Lower leg skin (tissue), 3 donors: ENCODE measurements at regions not wholly inside any gene's neighbourhood (a gene's known extent, or its start where the extent isn't known, plus 50 kb on each side); places are given as distances from the start of the nearest gene placed in this dataset.

Source experiments
- CTCF ChIP-seq, 3 donors: fragments of 450-650 bp; IDR thresholded peaks; one replicate each; pipeline ENCODE4 v1.5.1; 2016; ENCODE audit warnings: antibody characterized with exemption in 3 of 3, mild to moderate bottlenecking in 3 of 3, moderate library complexity in 2 of 3
- POLR2A ChIP-seq, 2 donors: fragments of 450-650 bp; IDR thresholded peaks; one replicate each; pipeline ENCODE4 v1.6.1; 2016 to 2017; ENCODE audit warnings: antibody characterized with exemption in 2 of 2, mild to moderate bottlenecking in 1 of 2, moderate library complexity in 1 of 2

GRCh38 chr10:90587081-90587491 lies 270.8 kb downstream of the HTR7 start:
- TF ChIP-seq POLR2A (IDR thresholded peaks at IDR 0.05) (no peak), CTCF (IDR thresholded peaks at IDR 0.05) (no peak)
